B cell (primary cell): ENCODE measurements at regions not wholly inside any gene's neighbourhood (a gene's known extent, or its start where the extent isn't known, plus 50 kb on each side); places are given as distances from the start of the nearest gene placed in this dataset.

Experiments
- CTCF ChIP-seq: fragments of 200-600 bp; IDR thresholded peaks from one replicate; pipeline ENCODE4 v1.8.0; 2022; ENCODE audit warnings: antibody characterized with exemption, mild to moderate bottlenecking
- EZH2 ChIP-seq: IDR thresholded peaks from 2 replicates; pipeline ENCODE4 v1.6.1; 2012; ENCODE audit warnings: borderline replicate concordance, low read depth, mild to moderate bottlenecking, moderate library complexity, low read length; ENCODE audit not compliant: insufficient read depth, poor library complexity, severe bottlenecking

GRCh38 chr13:99777873-99778272 is 193.7 kb downstream of the ZIC5 start:
- TF ChIP-seq CTCF: no peak
- no peak for TF ChIP-seq EZH2
